Adrenal gland (tissue), 5 donors: ENCODE measurements at regions not wholly inside any gene's neighbourhood (a gene's known extent, or its start where the extent isn't known, plus 50 kb on each side); places are given as distances from the start of the nearest gene placed in this dataset.

Source experiments
- POLR2A ChIP-seq, 2 donors: fragments of 450-650 bp; IDR thresholded peaks; one replicate each; pipeline ENCODE4 v1.6.1; 2017; ENCODE audit warnings: antibody characterized with exemption in 2 of 2, mild to moderate bottlenecking in 2 of 2, moderate library complexity in 1 of 2
- TF ChIP-seq, protein P1 (sequence below), 6 experiments: fragments of 450-650 bp in 4 of 6; fragments of 200-600 bp in 2 of 6; sonication (generic) in 1 of 6; IDR thresholded peaks; 1 replicate in 5 of 6; 2 replicates in 1 of 6; pipeline versions ENCODE4 v1.5.1 to v1.8.0; 2016 to 2021; ENCODE audit warnings: antibody characterized with exemption in 6 of 6, mild to moderate bottlenecking in 2 of 6, moderate library complexity in 1 of 6
- donor health status: DM: no; HTN: no; CAD: no.

DNA sequence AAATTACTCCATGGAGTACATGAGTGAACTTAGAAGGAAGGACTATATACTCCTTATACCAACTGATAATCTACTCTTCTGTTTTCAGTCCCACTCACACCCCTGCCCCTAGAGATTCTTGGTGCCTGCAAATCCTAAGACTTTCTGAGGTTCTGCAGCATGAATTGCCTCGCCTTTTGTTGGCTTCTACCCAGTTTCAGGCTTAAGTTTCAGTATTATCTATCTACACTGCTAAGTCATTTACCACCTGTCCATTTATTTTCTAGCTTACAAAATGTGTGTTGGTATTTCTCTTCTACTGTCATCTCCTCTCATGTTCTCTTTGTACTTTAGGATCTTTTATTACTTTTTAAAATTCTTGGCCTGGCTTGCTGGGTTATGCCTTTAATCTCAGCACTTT is 94.4 kb upstream of the AMOT start:
- TF ChIP-seq, protein P1, sequence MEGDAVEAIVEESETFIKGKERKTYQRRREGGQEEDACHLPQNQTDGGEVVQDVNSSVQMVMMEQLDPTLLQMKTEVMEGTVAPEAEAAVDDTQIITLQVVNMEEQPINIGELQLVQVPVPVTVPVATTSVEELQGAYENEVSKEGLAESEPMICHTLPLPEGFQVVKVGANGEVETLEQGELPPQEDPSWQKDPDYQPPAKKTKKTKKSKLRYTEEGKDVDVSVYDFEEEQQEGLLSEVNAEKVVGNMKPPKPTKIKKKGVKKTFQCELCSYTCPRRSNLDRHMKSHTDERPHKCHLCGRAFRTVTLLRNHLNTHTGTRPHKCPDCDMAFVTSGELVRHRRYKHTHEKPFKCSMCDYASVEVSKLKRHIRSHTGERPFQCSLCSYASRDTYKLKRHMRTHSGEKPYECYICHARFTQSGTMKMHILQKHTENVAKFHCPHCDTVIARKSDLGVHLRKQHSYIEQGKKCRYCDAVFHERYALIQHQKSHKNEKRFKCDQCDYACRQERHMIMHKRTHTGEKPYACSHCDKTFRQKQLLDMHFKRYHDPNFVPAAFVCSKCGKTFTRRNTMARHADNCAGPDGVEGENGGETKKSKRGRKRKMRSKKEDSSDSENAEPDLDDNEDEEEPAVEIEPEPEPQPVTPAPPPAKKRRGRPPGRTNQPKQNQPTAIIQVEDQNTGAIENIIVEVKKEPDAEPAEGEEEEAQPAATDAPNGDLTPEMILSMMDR (IDR thresholded peaks at IDR 0.05) = no peak
- TF ChIP-seq POLR2A (IDR thresholded peaks at IDR 0.05) = no peak
